IMR-90 (cell line): ENCODE measurements at regions not wholly inside any gene's neighbourhood (a gene's known extent, or its start where the extent isn't known, plus 50 kb on each side); places are given as distances from the start of the nearest gene placed in this dataset.

Source experiments
- FOS ChIP-seq: fragments of 150-350 bp; IDR thresholded peaks from 2 replicates; pipeline ENCODE4 v1.6.1; 2016; ENCODE audit warnings: low read depth, low read length
- MAFK ChIP-seq: IDR thresholded peaks from 2 replicates; pipeline ENCODE4 v1.6.1; 2012; ENCODE audit warnings: low read depth, low read length, improper control_type of control experiment
- MXI1 ChIP-seq: IDR thresholded peaks from 2 replicates; pipeline ENCODE4 v1.6.1; 2012; ENCODE audit warnings: low read depth, mild to moderate bottlenecking, low read length, moderate library complexity, borderline replicate concordance
- POLR2A ChIP-seq: IDR thresholded peaks from 2 replicates; pipeline ENCODE4 v1.6.1; 2012; ENCODE audit warnings: mild to moderate bottlenecking, low read depth, low read length
- RAD21 ChIP-seq: IDR thresholded peaks from 2 replicates; pipeline ENCODE4 v1.6.1; 2012; ENCODE audit warnings: low read length, improper control_type of control experiment
- TF ChIP-seq, protein P1 (sequence below): conservative IDR thresholded peaks from 2 replicates; pipeline ENCODE4 v1.5.1; 2012; ENCODE audit warnings: mild to moderate bottlenecking, low read depth, low read length, improper control_type of control experiment
- TF ChIP-seq, protein P2 (sequence below): fragments of 150-350 bp; IDR thresholded peaks from 2 replicates; pipeline ENCODE4 v1.6.1; 2017; ENCODE audit warnings: mild to moderate bottlenecking, antibody characterized with exemption, low read length, low read depth

DNA sequence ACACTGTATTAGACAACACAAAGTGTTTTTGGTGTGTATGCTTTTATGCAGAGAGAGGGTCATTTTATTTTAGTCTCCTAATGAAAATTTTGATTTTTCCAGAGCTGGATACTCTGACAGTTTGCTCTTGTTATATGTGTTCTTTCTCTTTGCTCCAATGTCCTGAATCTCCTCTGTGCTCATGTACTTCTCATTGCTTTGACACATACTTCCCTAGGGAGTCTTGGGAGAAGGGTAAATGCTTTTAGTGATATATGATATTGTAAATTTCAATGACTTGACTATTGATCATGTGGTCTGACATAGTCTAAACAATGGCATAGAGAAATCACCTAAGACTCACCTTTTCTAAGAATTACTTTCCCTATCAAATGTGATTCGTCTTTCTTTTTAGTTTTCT is 972.6 kb upstream of the EDIL3 start:
- no peak for TF ChIP-seq POLR2A
- TF ChIP-seq, protein P1, sequence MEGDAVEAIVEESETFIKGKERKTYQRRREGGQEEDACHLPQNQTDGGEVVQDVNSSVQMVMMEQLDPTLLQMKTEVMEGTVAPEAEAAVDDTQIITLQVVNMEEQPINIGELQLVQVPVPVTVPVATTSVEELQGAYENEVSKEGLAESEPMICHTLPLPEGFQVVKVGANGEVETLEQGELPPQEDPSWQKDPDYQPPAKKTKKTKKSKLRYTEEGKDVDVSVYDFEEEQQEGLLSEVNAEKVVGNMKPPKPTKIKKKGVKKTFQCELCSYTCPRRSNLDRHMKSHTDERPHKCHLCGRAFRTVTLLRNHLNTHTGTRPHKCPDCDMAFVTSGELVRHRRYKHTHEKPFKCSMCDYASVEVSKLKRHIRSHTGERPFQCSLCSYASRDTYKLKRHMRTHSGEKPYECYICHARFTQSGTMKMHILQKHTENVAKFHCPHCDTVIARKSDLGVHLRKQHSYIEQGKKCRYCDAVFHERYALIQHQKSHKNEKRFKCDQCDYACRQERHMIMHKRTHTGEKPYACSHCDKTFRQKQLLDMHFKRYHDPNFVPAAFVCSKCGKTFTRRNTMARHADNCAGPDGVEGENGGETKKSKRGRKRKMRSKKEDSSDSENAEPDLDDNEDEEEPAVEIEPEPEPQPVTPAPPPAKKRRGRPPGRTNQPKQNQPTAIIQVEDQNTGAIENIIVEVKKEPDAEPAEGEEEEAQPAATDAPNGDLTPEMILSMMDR: no peak
- no peak for TF ChIP-seq MXI1
- TF ChIP-seq RAD21: no peak
- TF ChIP-seq, protein P2, sequence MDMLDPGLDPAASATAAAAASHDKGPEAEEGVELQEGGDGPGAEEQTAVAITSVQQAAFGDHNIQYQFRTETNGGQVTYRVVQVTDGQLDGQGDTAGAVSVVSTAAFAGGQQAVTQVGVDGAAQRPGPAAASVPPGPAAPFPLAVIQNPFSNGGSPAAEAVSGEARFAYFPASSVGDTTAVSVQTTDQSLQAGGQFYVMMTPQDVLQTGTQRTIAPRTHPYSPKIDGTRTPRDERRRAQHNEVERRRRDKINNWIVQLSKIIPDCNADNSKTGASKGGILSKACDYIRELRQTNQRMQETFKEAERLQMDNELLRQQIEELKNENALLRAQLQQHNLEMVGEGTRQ: no peak
- no peak for TF ChIP-seq MAFK
- TF ChIP-seq FOS: no peak
